Skeletal muscle tissue (tissue), 3 donors: ENCODE measurements at regions not wholly inside any gene's neighbourhood (a gene's known extent, or its start where the extent isn't known, plus 50 kb on each side); places are given as distances from the start of the nearest gene placed in this dataset.

ENCODE experiments used
- H3K27ac ChIP-seq: one replicate; pipeline ENCODE4 v1.7.0; 2013; ENCODE audit warnings: mild to moderate bottlenecking, low read depth, low read length, inconsistent platforms
- H3K27me3 ChIP-seq, 3 donors: one replicate each; pipeline ENCODE4 v1.7.0; 2013; ENCODE audit warnings: low read length in 3 of 3; ENCODE audit not compliant: control insufficient read depth in 3 of 3, insufficient read depth in 3 of 3
- H3K36me3 ChIP-seq, 3 donors: one replicate each; pipeline ENCODE4 v1.7.0; 2013; ENCODE audit warnings: low read length in 3 of 3; ENCODE audit not compliant: control insufficient read depth in 3 of 3, insufficient read depth in 3 of 3
- H3K4me1 ChIP-seq, 3 donors: one replicate each; pipeline ENCODE4 v1.7.0; 2013; ENCODE audit warnings: low read length in 3 of 3, mild to moderate bottlenecking in 3 of 3; ENCODE audit not compliant: control insufficient read depth in 3 of 3, insufficient read depth in 3 of 3
- H3K4me3 ChIP-seq, 3 donors: one replicate each; pipeline ENCODE4 v1.7.0; 2013; ENCODE audit warnings: low read length in 3 of 3
- H3K9ac ChIP-seq, 3 donors: one replicate each; pipeline ENCODE4 v1.7.0; 2013; ENCODE audit warnings: low read length in 3 of 3, mild to moderate bottlenecking in 3 of 3, moderate library complexity in 2 of 3, low read depth in 1 of 3
- H3K9me3 ChIP-seq, 3 donors: one replicate each; pipeline ENCODE4 v1.7.0; 2013; ENCODE audit warnings: low read length in 3 of 3; ENCODE audit not compliant: control insufficient read depth in 3 of 3
- donor health status: Osteomylitis.

DNA sequence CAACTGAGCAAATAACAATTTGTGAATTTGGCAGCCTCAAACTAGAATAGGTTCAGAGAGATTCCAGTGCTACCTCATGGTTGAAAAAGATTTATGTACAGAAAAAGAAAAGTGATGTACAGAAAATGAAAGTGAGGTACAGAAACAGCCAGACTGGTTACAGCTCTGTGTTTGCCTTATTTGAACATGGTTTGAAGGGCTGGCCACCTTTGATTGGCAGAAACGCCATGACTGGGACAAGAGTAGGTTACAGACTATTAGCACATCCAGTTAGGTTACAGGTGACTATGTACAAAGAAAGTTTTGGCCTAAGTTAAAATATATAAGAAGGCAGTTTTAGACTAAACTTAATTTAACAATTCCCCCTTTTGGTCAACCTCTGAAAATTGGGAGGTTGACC is 309.4 kb downstream of the BTG1 start:
- H3K9ac ChIP-seq, result no peak overlapping the region
- no peaks in the 10 kb centered on the region for H3K27me3 ChIP-seq
- no peaks in the 10 kb centered on the region for H3K4me1 ChIP-seq
- no peaks in the 10 kb centered on the region for H3K9me3 ChIP-seq
- no peaks in the 10 kb centered on the region for H3K36me3 ChIP-seq
- H3K27ac ChIP-seq, result no peak overlapping the region
- H3K4me3 ChIP-seq, result no peak overlapping the region

DNA sequence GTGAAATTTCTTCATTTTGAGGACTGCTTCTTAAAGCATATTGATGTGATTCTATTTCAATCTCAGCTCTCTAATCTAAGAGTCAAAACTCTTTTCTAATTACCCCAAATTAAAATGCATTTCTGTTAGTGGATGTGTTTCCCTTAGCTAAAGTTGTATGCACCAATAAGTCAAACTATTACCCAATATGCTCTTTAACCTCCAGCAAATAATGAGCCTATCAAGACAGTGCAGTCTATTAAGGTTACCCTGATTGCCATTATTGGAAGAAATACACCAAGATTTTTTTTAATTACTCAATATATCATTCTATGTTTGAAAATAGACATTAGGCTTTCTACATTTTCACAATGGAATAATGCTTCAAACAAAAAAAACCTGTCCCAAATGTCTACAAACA is 310.0 kb downstream of the BTG1 start:
- Histone ChIP-seq H3K9me3 (no peaks in the 10 kb centered on the region), H3K4me1 (no peaks in the 10 kb centered on the region), H3K36me3 (no peaks in the 10 kb centered on the region), H3K27me3 (no peaks in the 10 kb centered on the region), H3K27ac (no peak overlapping the region), H3K4me3 (no peak overlapping the region), H3K9ac (no peak overlapping the region)

DNA sequence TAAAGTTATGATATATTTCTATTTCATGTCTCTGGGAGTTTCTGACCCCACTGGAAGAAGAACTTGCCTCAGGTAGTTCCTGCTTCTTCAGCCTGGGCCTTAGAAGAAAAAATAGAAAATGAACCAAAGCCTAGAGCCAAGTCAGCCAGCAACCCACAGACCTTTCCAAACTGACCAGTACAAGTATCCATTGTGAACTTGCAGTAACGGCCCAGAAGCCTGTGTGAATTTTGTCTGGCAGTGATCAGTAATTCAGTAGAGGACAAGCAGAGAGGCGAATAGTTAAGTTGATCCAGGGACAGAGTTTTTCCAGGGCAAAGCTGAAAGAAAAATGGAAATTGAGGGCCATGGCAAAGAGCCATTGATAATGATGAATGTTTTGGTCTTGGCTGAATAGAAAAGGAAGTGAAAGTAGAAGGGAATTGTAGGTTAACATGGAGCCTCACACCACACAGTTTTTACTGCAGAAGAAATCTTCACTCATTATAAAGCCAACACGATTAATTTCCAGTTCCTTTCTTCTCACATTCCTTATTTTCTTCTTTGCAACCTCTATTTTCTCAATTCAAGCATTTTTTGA is 311.8 kb downstream of the BTG1 start:
- no peaks in the 10 kb centered on the region for H3K27me3 ChIP-seq
- no peaks in the 10 kb centered on the region for H3K9me3 ChIP-seq
- H3K27ac ChIP-seq, result no peak overlapping the region
- H3K36me3 ChIP-seq, result no peaks in the 10 kb centered on the region
- H3K4me1 ChIP-seq, result no peaks in the 10 kb centered on the region
- no peak overlapping the region for H3K9ac ChIP-seq
- H3K4me3 ChIP-seq, result no peak overlapping the region

DNA sequence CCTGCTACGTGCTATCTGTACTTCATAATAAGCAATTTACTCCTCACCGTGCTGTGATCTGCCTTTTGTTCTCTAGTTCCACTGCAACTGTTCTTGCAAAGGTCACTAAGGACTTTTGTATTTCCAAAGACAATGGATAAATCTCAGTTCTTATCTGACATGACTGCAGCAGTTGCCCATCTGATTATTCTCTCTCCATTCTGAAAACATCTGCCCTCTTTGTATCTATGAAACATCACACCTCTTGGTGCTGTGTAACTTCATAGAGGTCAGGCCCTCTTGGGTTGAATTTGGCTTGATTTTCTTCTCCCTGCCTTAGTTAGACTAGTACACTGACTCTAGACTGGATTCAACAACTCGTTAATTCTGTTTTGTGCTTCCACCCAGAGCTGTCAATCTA is 319.6 kb downstream of the BTG1 start:
- Histone ChIP-seq H3K36me3 (no peaks in the 10 kb centered on the region), H3K4me3 (no peak overlapping the region), H3K9ac (no peak overlapping the region), H3K27ac (no peak overlapping the region), H3K9me3 (no peaks in the 10 kb centered on the region), H3K27me3 (no peaks in the 10 kb centered on the region), H3K4me1 (no peaks in the 10 kb centered on the region)

DNA sequence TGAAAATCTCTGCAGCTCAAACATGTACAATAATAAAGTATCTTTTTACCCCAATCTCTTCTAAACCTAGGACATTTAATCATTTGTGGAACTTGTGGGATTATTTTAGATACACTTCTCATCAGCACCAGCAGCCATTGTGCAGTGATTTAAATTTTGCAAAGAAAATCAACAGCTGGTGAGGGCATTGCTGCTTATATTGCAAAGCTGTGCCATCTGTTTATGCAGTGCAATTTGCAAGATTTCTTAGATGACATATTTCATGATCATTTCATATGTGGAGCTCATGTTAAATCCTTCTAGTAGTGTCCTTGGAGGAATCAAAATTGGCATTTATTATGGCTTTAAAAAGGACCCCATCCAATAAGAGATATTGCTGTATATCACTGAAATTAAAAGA is 320.7 kb downstream of the BTG1 start:
- Histone ChIP-seq H3K27me3 (no peaks in the 10 kb centered on the region), H3K27ac (no peak overlapping the region), H3K9ac (no peak overlapping the region), H3K4me1 (no peaks in the 10 kb centered on the region), H3K36me3 (no peaks in the 10 kb centered on the region), H3K4me3 (no peak overlapping the region), H3K9me3 (peaks cover 0 to 2% (median 0%) of the 10 kb centered on the region in 3 donors)

DNA sequence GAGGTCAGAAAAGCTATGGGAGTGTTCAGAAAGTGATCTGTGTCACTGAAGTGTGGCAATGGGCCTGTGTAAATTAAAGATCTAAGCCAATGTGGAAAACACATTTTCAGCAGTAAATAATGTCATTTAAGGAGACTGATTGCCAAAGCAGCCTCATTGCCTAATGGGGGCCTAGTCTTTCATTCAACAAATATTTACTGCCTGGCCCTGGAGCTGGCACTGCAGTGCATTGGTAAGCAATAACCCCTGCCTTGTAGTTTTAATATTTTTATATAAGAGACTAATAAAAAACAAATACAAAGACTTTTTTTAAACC is 326.6 kb downstream of the BTG1 start:
- H3K4me1 ChIP-seq, result no peaks in the 10 kb centered on the region
- no peak overlapping the region for H3K9ac ChIP-seq
- no peaks in the 10 kb centered on the region for H3K27me3 ChIP-seq
- H3K4me3 ChIP-seq, result no peak overlapping the region
- H3K9me3 ChIP-seq, result peaks cover 0 to 2% (median 0%) of the 10 kb centered on the region in 3 donors
- no peak overlapping the region for H3K27ac ChIP-seq
- no peaks in the 10 kb centered on the region for H3K36me3 ChIP-seq

DNA sequence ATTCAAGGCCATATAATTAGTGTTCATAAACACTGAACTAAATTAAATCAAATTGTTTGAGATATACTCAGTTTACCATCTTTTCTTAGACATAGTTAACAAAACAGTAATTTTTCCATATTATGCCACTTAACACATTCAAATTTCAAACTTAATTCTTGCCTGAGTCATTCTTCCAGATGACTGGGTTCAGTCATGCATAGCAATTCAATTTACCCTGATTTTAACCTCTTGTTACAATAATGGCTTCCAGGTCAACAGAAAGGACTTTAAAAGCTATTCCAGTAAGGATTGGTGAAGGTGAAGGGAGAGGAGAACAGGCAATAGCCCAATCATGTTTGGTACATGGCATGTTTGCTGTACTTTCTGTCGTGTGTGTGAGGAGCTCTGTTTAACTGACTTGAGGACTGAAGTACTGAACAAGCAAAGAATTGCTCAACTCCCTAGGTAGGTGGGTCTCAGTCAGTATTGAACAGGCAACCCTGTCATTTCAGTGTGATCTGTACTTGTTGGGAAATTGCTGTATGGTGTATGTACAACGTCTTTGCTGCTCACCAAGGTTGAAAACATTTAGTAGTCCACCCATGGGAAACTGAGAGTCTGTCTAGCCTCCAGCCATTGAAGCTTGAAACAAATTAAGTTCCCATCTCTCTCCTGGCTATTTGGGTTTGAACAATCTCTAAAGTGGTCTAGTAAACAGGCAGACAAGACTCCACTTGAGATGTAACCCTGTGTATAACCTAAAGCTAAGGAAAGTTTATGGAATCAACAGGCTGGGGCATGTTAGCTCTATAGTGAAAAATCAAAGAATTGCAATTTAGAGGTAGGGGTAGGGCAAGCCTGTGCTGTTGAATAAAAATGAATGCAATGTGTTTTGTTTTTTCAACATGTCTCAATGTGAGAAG is 327.2 kb downstream of the BTG1 start:
- no peaks in the 10 kb centered on the region for H3K4me1 ChIP-seq
- no peaks in the 10 kb centered on the region for H3K36me3 ChIP-seq
- H3K9ac ChIP-seq, result no peak overlapping the region
- no peak overlapping the region for H3K27ac ChIP-seq
- H3K4me3 ChIP-seq, result no peak overlapping the region
- peaks cover 0 to 2% (median 0%) of the 10 kb centered on the region in 3 donors for H3K9me3 ChIP-seq
- H3K27me3 ChIP-seq, result no peaks in the 10 kb centered on the region

DNA sequence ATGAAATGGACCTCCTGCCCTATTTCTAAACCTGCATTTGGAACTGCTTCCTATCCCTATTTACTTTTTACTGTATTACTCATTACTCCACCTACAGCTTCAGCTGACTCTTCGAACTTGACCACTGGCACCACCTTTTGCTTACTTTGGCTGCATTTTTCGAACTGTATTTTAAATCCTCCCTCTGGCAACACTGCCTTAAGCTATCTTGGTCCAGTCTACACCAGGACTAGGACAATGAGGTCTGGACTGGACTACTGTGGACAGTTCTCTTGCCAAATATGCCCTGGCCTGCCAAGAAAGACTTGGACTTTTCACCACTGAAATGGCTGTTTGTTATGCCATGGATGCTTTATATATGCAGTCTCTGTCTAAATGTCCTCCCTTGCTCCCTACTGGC is 328.1 kb downstream of the BTG1 start:
- H3K9ac ChIP-seq, result no peak overlapping the region
- H3K27me3 ChIP-seq, result no peaks in the 10 kb centered on the region
- peaks cover 0 to 2% (median 0%) of the 10 kb centered on the region in 3 donors for H3K9me3 ChIP-seq
- no peaks in the 10 kb centered on the region for H3K36me3 ChIP-seq
- no peak overlapping the region for H3K4me3 ChIP-seq
- no peak overlapping the region for H3K27ac ChIP-seq
- H3K4me1 ChIP-seq, result no peaks in the 10 kb centered on the region

DNA sequence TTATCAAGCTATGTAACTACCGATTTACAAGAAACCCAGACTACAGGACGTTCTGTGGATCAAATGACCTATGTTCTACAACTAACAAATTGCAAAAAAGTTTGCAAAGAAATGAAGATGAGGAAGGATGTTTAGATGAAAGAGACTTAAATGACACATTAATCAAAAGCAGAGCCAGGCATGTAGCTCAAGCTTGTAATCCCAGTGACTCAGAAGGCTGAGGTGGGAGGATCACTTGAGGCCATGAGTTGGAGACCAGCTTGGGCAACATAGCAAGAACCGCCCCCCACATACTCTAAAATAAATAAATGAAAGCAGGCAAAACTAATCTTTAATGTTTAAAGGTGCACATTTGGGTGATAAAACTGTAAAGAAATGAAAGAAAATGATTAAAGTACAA is 331.9 kb downstream of the BTG1 start:
- Histone ChIP-seq H3K9me3 (no peaks in the 10 kb centered on the region), H3K4me3 (no peak overlapping the region), H3K4me1 (no peaks in the 10 kb centered on the region), H3K9ac (no peak overlapping the region), H3K36me3 (no peaks in the 10 kb centered on the region), H3K27me3 (no peaks in the 10 kb centered on the region), H3K27ac (no peak overlapping the region)

DNA sequence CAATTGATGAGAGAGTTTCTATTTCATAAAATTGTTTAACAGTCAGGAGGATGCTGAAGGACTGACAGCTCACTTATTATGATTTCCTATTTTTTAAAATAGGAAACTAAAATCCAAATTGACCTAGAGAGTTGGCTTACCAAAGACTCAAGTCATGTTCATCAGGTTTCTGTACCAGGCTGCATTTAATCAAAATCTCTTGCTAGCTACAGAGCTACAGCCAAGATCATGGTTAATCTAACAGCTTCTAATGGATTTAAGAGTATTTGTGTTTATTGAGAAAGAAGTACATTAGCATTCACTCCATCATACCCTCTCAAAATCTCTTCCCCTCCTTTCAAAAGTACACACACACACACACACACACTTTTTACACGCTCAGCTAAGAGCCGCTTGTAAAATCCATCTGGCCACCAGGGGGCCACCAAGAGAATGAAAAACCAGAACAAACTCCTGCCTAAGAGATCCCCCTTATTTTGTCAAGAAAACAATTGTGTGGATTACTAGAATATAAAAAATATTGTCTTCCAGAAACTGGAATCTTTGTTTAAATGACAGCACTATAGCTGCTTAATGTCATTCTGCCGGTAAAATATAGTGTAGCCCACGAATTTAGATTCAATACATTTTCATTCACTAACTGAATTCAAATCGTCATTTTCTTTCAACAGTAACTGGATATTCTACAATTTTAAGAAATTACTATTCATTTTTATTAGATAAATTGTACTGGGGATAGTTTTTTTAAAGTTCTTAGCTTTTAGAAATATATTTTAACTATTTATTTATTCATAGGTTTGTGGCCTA is 334.0 kb downstream of the BTG1 start:
- Histone ChIP-seq H3K36me3 (no peaks in the 10 kb centered on the region), H3K27me3 (no peaks in the 10 kb centered on the region), H3K4me1 (no peaks in the 10 kb centered on the region), H3K27ac (no peak overlapping the region), H3K4me3 (no peak overlapping the region), H3K9ac (no peak overlapping the region), H3K9me3 (no peaks in the 10 kb centered on the region)
